ENCODE measurements at regions not wholly inside any gene's neighbourhood (a gene's known extent, or its start where the extent isn't known, plus 50 kb on each side); places are given as distances from the start of the nearest gene placed in this dataset.

DNA sequence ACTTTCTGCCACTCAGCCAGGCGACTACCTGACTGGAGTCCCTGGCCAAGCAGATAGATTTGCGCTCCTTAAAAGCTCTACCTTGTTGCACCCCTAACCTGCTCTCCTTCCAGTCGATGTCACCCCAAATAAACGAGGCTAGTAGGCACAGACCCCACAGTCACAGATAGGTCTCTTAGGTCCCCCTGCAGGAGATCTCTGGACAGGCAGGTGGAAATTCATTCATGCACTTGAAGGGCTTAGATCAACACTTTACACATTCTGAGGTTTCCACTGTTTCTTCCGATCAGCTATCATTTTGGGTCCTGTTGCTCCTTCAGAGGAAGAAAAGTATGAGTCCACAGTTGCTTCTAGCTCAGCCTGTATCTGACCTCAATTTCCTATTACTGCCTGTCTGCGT, 272.6 kb upstream of the FMN2 start:
- DNase-seq (ENCODE audit: low spot score), result no peak

DNA sequence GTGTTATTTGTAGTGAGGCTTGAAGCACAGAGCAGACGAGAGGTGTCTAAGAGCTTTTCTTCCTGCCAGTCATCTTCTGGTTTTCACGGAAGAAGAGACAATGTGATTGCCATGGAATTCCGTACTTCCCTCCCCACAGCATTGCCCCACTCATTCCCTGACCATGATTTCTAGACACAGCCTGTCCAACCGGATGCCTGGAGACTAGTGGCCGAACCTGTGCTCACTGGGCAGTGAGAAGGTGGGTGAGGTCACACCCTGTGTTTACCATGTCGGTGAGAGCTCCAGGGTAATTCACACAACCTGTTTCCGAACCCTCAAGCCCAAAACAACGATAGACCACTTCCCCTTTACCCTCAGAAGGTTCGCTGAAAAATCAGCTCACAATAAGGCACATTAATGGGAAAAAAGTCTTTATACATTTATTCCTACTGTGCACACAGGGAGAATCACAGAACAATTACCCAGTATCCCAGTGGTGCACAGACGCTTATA, 271.9 kb upstream of the FMN2 start:
- no peak for DNase-seq (ENCODE audit: low spot score)

DNA sequence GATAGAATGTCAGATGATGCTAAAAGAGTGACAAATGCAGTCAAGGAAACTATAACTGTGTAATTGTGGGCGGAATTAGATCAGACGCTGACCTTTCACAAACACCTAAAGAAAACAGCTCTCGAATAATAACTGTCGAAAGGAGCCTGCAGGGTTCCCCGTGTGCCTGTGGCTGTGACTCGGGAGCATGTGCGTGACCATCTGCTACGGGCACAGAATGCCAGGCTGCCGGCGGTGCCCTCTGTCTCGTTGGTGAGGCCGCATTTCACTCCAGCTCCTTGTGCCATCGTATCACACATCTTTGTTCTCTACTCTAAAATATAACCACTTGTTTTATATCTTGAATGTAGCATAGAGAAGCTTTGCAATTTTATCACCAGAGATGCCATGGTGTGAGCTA, 267.8 kb upstream of the FMN2 start:
- DNase-seq (ENCODE audit: low spot score), result no peak

DNA sequence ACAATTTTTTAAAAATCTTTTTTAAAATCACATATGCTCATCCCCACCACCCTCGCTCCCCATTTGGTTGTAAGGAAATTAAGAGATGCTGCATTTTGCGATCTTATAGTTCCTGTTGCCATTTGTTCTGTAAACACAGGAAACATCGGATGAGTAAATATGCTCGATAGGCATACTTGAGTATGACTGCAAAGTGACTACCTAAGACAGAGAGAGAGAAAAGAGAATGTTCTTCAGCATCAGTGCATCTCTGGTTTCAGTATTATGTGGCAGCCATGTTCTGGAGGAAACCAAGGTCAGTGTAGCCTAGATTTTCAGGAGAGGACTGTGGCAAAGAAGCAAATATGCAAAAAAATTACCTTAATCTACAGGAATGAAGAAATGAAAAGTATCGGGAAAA, 265.5 kb upstream of the FMN2 start:
- no peak for DNase-seq (ENCODE audit: low spot score)

DNA sequence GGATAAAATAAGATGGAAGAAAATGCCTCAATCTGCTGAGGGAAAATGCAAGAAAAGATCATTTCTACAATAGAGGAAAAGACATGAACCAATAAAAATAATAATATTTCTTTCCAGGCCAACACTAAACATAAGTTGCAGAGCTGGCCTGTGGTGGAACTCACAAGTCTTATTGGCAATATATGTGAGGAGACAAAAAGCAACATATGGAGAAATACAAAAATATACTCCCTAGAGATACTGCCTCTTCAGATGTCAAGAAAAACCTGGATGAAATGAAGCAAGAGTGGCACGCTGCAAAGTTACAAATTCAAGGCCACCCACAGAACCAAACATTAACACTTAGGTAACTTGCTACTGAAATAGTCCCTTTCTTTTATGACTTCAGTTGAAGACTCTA, 264.9 kb upstream of the FMN2 start:
- DNase-seq (ENCODE audit: low spot score), result no peak

DNA sequence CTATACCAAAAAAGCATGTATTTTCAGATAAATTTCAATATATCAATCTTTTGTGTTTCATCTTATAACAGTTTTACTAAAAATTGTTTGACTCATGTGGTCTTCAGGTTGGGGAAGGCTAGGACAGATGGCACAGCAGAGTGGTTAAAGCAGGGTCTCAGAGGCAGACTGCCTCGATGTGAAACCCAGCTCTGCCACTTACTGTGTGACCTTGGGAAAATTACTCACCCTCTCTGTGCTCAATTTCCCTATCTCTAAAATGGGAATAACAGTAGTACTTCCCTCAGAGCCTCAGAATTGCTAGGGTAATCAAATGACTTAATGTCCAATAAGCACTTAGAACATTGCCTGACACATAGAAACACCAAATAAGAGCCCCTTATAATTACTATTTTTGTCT, 262.1 kb upstream of the FMN2 start:
- no peak for DNase-seq (ENCODE audit: low spot score)

DNA sequence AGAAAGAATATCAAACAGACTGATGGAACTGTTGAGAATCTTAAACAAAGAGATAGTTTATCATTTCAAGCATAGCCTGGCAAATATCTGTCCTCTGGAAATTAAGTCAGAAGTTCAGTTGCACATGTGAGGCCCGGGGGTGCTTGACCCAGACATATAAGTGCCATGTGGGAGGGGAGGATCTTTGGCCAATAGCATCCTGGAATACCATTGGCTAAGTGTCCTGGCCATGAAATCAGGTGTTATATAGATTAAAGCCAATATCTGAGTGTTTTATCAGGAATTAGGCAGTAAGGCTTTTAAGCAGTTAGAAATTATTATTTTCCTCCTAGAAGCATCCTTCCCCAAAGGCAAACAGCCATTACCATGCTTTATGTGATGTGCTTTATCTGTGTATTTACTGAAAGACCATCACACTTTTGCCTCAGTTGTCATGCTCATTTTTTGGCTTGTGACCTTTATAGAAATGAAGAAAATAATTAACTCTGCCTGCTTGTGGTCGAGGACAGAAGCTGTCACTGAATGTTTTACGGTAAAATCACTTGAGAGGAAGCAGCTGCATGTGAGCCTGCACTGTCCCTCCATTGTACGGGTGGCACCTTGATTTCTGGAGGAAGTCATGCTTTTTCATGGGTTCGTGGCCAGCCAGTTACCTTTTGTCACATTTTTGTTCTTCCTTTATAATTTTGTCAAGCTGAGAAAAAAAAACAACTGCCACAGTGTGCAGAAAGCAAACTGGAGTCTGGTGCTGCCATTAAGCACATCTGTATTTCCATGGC, 259.9 kb upstream of the FMN2 start:
- no peak for DNase-seq (ENCODE audit: low spot score)

DNA sequence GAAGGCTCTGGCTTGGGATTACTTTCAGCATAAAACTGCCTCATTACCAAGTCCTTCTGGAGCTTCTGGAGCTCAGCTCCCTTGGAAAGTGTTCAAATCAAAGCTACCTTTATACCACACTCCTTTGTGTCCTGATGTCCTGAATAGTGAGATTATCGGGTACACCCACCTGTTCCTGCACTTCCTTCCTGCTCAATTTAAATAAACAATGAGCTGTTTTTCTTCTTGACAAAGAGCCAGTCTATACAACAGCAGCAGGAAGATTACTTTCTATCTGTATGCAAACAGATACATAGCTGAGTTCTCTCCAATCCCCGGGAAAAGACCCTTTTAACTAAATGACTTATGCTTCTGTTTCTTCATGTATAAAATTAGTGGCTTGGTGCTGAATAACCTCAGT, 258.0 kb upstream of the FMN2 start:
- DNase-seq (ENCODE audit: low spot score), result no peak

DNA sequence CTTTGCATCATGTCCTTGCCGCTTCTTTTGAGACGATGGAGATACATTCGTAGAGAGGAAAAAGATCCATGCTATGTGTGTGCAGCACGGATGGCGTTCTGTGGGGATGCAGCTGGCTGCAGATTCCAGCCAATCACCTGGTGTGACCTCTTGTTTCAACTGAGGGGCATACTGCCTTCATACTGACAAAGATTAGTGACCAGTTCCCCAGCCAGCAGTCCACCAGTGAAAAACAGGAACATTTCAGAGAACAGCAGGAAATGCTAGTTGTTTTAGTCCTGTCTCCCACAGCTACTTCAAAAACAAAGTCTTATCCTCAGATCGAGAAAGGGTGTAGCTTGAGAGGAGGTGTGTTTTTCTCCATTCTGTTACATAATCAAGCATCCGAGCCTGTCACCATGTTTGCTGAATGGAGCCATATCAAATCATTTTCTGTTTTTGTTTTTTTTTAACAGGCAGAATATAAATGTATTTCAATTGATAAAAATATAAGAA, 255.7 kb upstream of the FMN2 start:
- DNase-seq (ENCODE audit: low spot score), result no peak

DNA sequence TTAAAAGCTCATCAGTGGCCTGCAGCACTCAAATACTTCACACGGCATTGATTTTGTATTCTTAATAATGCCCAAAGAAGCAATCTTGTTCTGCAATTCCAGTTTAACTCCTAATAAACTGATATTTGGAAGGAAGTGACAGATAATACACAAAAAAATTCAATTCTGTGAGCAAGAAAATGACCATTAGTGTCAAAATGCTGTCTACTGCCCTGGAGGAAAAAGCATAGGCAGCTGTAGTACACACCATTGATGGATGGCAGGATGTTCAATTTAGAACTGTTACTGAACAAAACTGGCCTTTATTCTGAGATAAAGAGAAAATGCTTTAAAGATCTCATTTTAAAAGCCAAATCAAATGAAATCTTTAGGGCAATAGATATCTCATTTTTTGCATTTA, 251.3 kb upstream of the FMN2 start:
- no peak for DNase-seq (ENCODE audit: low spot score)

DNA sequence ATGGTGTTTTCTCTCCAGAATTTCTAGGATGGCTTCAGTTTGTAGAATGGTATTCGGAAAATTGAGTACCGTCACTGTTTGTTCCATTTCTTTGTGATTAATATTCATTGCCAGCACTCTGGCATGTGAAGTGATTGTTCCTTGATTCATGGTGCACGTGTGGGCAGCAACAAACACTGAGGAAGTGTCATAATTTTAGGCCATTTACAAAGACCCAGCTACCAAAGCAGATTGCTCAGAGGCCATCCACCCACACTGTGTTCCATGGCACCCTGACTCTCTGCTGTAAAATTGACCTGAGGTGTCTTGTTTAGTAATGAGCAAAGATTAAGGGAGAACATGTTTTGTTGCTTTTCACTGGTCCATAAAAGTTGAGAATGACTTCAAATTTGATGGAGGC, 250.9 kb upstream of the FMN2 start:
- no peak for DNase-seq (ENCODE audit: low spot score)

DNA sequence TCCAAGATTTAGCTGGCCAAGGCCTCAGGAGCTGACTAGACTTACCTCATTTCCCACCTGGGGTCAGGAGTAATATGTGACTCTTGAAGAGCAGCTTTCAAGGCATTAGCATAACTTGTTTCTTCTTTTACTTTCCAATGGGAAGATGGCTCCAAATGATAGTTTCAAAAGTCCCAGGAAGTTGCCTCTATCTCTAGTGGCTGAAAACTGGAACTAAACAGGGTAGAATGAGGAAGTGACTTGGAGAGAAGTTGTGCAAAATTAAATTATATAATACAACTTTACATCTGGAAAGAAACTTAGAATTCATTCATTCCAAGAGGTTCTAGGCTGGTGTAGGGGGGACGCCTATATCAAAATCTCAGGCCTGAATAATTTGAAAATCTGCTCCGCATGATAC, 250.1 kb upstream of the FMN2 start:
- no peak for DNase-seq (ENCODE audit: low spot score)

DNA sequence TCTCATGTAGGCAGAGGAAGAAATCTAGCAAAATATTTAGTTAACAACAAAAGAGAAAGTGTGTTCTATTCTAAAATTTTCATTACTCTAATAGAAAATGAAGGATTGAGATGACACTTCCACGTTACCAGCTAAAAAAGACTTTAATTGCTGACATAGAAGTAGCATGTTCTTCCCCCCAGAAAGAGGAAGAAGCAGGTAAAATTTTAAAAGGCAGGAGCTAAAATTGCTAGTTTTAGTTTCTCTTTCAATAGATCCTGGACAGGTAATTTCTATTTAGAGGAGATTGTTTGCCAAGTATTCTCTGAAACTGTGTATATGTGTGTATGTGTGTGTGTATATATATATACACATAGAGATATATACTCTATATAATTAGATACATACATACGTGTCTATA, 248.1 kb upstream of the FMN2 start:
- DNase-seq (ENCODE audit: low spot score), result no peak

DNA sequence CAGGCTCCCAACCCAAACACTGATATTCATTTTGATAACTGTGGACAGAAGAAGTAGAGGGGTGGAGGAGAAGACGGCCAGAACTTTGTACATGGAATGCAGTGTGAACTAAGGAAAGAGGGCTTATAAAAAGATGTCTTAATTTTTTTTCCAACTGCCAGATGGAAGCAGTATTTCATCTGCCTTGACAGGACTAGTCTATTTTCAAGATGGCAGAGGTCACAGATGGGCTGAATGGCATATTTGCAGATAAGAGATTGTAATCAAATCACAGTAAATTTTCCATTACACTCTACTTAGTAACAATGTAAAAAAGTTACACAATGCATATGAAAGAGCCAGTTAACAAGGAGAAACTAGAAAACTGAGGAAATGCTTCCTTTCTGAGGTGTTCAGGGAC, 246.8 kb upstream of the FMN2 start:
- peak; percentile 27 for DNase-seq (ENCODE audit: low spot score)

DNA sequence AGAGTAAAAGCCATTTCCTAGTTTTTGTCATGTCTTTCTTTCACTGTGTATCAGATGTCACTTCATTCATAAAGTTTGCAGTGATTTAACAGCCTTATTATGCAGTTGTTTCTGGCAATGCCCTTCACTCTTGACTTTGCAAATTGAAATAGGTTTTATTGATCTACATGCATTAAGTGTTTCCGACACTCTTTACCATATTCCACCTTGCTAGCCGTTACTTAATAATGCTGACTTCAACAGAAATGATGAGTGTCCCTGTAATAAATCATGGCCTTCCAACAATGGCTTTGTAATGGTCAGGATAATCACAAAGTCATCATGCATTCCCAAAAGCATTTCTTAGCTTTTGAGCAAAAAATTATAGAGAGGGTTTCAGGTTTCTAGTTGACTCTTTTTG, 236.8 kb upstream of the FMN2 start:
- DNase-seq (ENCODE audit: low spot score), result no peak

DNA sequence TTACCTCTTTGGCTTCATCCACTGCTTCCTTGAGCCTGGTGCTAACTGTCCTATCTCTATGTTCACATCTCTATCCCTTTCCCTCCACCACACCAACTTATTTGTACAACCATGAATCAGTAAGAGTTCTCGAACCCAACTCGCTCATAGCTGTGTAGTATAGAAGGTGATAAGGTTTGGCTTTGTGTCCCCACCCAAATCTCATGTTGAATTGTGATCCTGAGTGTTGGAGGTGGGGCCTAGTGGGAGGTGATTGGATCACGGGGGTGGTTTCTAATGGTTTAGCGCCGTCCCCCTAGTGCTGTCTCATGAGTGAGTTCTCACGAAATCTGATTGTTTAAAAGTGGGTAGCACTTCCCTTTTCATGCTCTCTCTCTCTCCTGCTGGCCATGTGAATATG, 235.6 kb upstream of the FMN2 start:
- no peak for DNase-seq (ENCODE audit: low spot score)

DNA sequence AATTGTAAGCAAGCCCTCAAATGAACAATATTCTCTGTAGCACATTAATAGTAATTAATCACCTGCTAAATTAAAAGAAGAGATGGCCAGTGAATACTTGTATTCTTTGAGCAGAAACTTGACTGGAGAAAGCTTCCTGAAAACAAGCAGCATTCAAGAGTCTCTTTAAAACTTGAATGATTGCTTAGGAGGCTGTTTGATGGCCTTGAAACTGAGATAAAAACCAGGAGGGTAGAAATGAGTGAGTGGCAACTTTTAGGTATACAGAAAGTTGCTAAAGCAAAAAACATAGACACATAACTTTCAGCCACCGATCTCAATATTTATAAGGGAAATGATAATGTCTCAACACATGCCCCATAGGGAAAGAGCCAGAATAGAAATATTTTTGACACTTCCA, 234.8 kb upstream of the FMN2 start:
- DNase-seq (ENCODE audit: low spot score), result no peak

DNA sequence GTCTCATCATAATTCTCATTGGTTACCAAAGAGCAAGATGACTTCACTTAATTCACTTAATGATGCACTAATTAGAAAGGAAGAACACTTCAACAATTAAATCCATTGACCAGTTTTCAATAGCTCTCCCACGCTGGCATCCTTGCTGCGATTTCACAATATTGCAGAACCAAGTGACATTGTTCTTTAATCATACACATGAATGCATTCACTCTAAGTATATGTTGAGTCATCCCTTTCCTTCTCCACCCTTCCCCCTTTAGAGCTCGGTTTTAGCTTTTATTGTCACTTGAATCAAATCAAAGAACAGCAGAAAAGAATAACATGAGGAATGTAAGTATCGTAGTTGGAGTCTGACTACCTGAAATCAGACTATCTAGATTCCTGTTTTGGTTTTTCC, 233.6 kb upstream of the FMN2 start:
- peak; percentile 52 for DNase-seq (ENCODE audit: low spot score)

DNA sequence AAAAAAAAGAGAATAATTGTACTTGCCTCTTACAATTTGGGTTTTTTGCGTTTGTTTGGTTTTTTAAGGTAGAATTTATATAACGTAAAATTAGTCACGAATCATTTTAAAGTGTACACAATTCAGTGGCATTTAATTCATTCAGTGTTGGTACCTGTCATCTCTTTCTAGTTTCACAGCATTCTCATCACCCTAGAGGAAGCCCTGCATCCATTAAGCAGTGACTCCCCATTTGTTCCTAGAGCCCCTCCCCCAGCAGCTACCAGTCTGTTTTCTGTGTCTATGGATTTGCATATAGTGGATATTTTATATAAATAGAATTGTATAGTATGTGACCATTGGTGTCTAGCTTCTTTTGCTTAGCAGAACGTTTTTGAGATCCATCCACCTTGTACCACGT, 233.2 kb upstream of the FMN2 start:
- no peak for DNase-seq (ENCODE audit: low spot score)

DNA sequence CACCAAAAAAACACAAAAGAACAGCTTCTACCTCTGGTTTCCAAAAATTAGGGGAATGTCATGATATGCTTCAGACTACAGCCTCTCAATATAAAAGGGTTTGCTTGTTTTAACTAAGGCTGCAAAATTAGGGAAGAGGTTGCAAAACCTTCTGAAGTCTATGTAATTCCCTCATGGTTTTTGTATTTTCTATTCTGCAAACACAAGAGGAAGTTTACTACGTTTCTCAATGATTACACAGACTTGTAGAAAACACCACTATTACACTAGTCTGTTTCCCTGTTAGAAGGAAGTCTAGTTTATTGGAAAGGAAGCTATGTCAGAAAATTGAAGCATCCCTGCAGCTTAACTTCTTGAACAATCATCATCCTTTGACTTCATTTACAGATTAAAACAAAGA, 229.7 kb upstream of the FMN2 start:
- DNase-seq (ENCODE audit: low spot score), result no peak

DNA sequence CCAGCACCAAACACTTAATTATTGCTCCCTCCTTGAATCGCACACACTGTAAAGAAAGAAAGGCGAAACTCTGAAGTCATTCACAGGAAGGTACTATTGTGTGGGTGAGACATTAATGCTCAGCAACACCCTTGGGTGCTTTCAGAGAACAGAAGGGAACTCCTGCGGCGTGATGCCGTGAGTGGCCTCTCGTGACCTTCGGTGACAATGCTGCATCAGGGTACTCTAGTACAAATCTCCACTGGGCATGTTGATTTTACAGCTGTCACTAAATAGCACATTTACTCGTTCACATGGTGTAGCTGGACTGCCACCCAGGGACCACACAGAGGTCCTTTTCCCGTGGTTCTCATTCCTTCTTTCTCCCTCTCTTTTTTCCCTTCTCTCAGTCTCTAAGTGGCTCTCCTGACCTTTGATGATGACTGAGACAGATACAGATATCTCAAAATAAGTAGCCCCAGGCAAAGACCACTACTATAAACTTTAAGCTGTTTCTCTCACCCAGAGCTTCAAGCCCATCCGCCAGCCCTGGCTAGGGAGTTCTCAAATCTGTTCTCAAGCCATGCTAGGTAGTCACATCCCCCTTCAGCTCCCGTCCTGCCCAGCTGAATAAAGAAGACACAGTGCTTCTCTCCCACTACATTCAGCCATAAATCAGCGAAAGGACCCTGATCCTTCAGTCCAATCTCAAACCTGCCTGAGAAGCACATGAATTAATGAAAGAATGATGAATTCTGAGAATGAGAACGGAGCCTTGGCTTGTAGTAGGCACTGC, 223.4 kb upstream of the FMN2 start:
- DNase-seq (ENCODE audit: low spot score), result no peak

DNA sequence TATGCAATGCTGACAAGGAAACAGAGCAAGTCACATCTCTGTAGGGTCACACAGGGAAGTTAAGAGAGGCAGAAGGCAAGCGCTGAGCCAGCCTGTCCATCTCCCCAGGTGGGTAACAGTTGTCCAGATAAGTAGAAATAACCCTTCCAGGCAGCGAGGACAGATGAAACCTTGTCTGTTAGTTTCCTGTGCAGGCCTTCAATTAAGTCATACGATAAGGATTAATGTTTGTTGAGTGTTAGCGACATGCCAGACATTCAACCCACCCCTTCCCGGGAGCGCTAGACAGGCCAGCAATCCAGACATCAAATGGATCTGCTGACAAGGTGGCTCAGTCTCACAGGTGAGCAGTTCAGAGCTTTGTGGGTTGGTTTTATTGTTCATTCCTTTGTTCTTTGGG, 221.5 kb upstream of the FMN2 start:
- DNase-seq (ENCODE audit: low spot score), result no peak

DNA sequence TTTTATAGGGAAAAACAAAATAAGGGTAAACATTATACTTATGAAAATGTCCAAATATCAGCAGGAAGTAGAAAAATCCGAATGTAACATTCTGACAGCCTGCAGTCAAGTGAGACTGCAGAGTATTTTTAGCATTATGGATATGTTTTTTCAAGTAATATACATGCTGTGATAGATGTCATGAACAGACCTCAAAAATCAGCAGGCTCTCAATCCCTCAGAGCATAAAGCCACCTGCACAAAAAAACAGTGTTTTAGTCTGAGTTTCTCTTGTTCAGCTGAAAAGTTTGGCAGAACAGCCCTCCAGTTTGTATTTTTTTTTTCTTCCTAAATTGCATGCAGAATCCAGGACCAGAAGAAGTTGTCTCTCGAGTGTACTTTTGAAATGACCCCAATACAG, 219.1 kb upstream of the FMN2 start:
- DNase-seq (ENCODE audit: low spot score), result no peak

Measured in A172 (cell line).